ENCODE measurements at regions not wholly inside any gene's neighbourhood (a gene's known extent, or its start where the extent isn't known, plus 50 kb on each side); places are given as distances from the start of the nearest gene placed in this dataset.

DNA sequence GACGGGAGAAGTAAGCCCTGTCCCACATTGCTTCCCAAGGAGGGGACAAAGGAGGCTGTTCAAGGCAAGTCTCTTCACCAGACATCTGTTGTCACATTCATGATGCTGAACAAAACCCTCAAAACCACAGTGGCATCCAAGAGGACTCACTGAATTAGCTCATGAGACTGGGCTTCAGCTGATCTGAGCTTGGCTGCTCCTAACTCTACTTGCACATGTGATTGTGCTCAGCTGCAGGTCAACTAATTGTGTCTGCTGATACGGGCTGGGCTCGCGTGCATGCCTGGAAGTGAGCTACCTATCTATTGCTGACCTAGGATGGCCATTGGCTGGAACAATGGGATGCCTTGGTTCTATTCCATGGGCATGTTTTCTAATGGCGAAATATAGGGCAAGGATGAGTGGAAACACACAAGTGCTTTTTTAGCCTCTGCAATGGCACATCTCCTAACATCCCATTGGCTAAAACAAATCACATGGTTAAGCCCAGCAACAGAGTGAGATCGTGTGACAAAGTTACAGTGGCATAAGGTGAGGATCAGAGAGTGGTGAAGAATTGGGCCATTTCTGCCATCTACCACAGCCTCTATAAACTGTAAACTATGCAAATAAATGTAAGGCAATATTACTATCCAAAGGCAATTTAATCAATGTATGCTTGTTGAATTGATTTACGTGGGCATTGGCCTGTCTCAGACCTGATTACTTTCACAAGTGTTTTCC is 52.9 kb upstream of the CAPN13 start:
- no peaks in the 10 kb centered on the region for H3K27me3 ChIP-seq (ENCODE audit: insufficient read depth, low read length)
- TF ChIP-seq, protein P1, sequence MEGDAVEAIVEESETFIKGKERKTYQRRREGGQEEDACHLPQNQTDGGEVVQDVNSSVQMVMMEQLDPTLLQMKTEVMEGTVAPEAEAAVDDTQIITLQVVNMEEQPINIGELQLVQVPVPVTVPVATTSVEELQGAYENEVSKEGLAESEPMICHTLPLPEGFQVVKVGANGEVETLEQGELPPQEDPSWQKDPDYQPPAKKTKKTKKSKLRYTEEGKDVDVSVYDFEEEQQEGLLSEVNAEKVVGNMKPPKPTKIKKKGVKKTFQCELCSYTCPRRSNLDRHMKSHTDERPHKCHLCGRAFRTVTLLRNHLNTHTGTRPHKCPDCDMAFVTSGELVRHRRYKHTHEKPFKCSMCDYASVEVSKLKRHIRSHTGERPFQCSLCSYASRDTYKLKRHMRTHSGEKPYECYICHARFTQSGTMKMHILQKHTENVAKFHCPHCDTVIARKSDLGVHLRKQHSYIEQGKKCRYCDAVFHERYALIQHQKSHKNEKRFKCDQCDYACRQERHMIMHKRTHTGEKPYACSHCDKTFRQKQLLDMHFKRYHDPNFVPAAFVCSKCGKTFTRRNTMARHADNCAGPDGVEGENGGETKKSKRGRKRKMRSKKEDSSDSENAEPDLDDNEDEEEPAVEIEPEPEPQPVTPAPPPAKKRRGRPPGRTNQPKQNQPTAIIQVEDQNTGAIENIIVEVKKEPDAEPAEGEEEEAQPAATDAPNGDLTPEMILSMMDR (conservative IDR thresholded peaks at IDR 0.05): no peak
- no peak overlapping the region for H2BK15ac ChIP-seq (ENCODE audit: low read depth, low read length)
- no peaks in the 10 kb centered on the region for H3K23me2 ChIP-seq (ENCODE audit: insufficient read length, low read depth, low read length, poor library complexity, severe bottlenecking)
- H2BK120ac ChIP-seq (ENCODE audit: low read depth, low read length, poor library complexity, severe bottlenecking): no peak overlapping the region
- H3K27ac Mint-ChIP-seq: no peak overlapping the region
- H2AFZ ChIP-seq (ENCODE audit: low read length): no peak overlapping the region
- H4K8ac ChIP-seq (replicated peaks; ENCODE audit: insufficient read length, low read depth, low read length): peak overlapping the region; percentile 78
- H3K4ac ChIP-seq (ENCODE audit: low read depth, low read length): no peak overlapping the region
- no peak overlapping the region for H3K14ac ChIP-seq (ENCODE audit: insufficient read depth, low read length)
- H3K9ac ChIP-seq (ENCODE audit: extremely low read depth, insufficient read length, low read length): no peak overlapping the region
- no peak overlapping the region for H2BK5ac ChIP-seq (ENCODE audit: insufficient read length, low read length)
- no peaks in the 10 kb centered on the region; a peak in 1 of 5 replicates for H3K9me3 Mint-ChIP-seq
- H3K23ac ChIP-seq (ENCODE audit: insufficient read length, low read depth, low read length): no peak overlapping the region
- H3K27me3 Mint-ChIP-seq (ENCODE audit: low read depth): peaks cover 2% of the 10 kb centered on the region; the same call in 1 of the 2 replicates
- no peaks in the 10 kb centered on the region for H3K9me3 ChIP-seq (ENCODE audit: control insufficient read depth, low read depth, low read length)
- no peak overlapping the region for H3K18ac ChIP-seq (ENCODE audit: insufficient read length, low read depth, low read length)
- H3K79me2 ChIP-seq (ENCODE audit: insufficient read depth, low read length): no peaks in the 10 kb centered on the region
- no peak for DNase-seq
- H3K36me3 Mint-ChIP-seq (ENCODE audit: insufficient read depth in 1 of 3, low read depth in 3 of 3): no peaks in the 10 kb centered on the region
- H3K4me3 Mint-ChIP-seq: no peak overlapping the region
- no peaks in the 10 kb centered on the region for H4K20me1 ChIP-seq (ENCODE audit: control insufficient read depth, insufficient read depth, insufficient read length)
- no peaks in the 10 kb centered on the region for H3K4me1 Mint-ChIP-seq
- no peak overlapping the region for H2BK12ac ChIP-seq (ENCODE audit: insufficient read length, low read depth, low read length)
- H3K27ac ChIP-seq (ENCODE audit: insufficient read length, low read depth, low read length): no peak overlapping the region
- no peak overlapping the region for H2AK5ac ChIP-seq (ENCODE audit: insufficient read length, low read length)
- no peak overlapping the region for H3K56ac ChIP-seq (ENCODE audit: insufficient read length, low read depth, low read length)
- no CpG with 5 or more reads among the region's 7 CpGs for WGBS (ENCODE audit: extremely low coverage, insufficient read length, low lambda C conversion rate)
- H2BK20ac ChIP-seq (ENCODE audit: low read depth, low read length, poor library complexity, severe bottlenecking): no peak overlapping the region
- H3K4me2 ChIP-seq (ENCODE audit: insufficient read depth, insufficient read length, low read length): no peak overlapping the region
- no peak overlapping the region for H3T11ph ChIP-seq (ENCODE audit: low read length)
- no peak overlapping the region for H4K5ac ChIP-seq (ENCODE audit: insufficient read length, low read depth, low read length)
- no peaks in the 10 kb centered on the region for H3K79me1 ChIP-seq (ENCODE audit: insufficient read depth, low read depth, low read length, poor library complexity, severe bottlenecking)
- H3K4me1 ChIP-seq (ENCODE audit: insufficient read depth, low read length): no peaks in the 10 kb centered on the region
- H4K91ac ChIP-seq (ENCODE audit: insufficient read length, low read depth, low read length): no peak overlapping the region

All from H9 (cell line).